ENCODE measurements at regions not wholly inside any gene's neighbourhood (a gene's known extent, or its start where the extent isn't known, plus 50 kb on each side); places are given as distances from the start of the nearest gene placed in this dataset.

DNA sequence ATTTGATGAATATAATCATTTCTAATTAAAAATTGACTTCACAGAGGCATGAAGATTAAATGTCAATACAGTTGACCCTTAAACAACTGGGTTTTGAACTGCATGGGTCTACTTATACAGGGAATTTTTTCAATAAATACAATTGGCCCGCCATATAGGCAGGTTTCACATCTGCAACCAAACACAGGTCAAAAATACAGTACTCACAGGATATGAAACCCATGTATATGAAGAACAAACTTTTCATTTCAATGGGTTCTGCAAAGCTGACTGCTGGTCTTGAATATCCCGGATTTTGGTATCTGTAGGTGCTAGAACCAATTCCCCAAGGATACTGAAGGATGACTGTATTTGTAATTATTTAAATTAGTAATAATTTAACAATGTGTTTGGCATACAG, 555.6 kb downstream of the EPHA4 start:
- H3K27ac ChIP-seq = no peak overlapping the region
- no peaks in the 10 kb centered on the region for H3K36me3 ChIP-seq
- no peaks in the 10 kb centered on the region for H3K9me3 ChIP-seq
- WGBS, 3 donors = 64 to 99% (median 70%) methylated on average over 2 of the region's 2 CpGs
- no peak overlapping the region for H3K4me3 ChIP-seq
- H3K27me3 ChIP-seq = no peaks in the 10 kb centered on the region
- no peak for DNase-seq
- intact Hi-C loops (cut with DNase I) = no loop called here
- TF ChIP-seq, protein P1, sequence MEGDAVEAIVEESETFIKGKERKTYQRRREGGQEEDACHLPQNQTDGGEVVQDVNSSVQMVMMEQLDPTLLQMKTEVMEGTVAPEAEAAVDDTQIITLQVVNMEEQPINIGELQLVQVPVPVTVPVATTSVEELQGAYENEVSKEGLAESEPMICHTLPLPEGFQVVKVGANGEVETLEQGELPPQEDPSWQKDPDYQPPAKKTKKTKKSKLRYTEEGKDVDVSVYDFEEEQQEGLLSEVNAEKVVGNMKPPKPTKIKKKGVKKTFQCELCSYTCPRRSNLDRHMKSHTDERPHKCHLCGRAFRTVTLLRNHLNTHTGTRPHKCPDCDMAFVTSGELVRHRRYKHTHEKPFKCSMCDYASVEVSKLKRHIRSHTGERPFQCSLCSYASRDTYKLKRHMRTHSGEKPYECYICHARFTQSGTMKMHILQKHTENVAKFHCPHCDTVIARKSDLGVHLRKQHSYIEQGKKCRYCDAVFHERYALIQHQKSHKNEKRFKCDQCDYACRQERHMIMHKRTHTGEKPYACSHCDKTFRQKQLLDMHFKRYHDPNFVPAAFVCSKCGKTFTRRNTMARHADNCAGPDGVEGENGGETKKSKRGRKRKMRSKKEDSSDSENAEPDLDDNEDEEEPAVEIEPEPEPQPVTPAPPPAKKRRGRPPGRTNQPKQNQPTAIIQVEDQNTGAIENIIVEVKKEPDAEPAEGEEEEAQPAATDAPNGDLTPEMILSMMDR (IDR thresholded peaks at IDR 0.05) = no peak
- no peak for TF ChIP-seq POLR2A (IDR thresholded peaks at IDR 0.05)
- TF ChIP-seq EP300 (IDR thresholded peaks at IDR 0.05) = no peak
- no peaks in the 10 kb centered on the region for H3K4me1 ChIP-seq (ENCODE audit: insufficient read depth)

DNA sequence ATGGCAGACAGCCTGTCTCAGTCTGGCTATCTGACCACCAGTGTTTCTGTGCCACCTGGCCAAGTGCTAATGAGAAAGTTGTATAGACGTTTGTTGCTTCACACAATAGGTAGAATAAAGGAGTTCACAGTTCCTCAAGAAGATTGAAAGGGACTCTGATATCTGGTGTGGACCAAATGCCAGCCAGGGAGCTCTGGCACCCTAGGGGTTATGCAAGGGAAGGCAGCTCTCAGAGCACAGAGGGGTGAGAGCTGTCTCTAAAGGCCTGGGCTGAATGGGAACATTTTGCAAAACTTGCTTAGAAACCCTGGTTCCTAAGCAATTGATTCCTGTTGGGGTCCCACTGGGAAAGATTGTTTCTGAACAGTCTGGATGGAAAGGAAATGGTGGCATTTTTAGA, 553.8 kb downstream of the EPHA4 start:
- H3K27ac ChIP-seq = no peak overlapping the region
- no peak for DNase-seq
- no peak overlapping the region for H3K4me3 ChIP-seq
- H3K27me3 ChIP-seq = no peaks in the 10 kb centered on the region
- H3K36me3 ChIP-seq = no peaks in the 10 kb centered on the region
- TF ChIP-seq EP300 (IDR thresholded peaks at IDR 0.05) (no peak), POLR2A (IDR thresholded peaks at IDR 0.05) (no peak)
- TF ChIP-seq, protein P1 (IDR thresholded peaks at IDR 0.05) = no peak
- H3K9me3 ChIP-seq = no peaks in the 10 kb centered on the region
- intact Hi-C loops (cut with DNase I) = no loop called here
- 76 to 90% (median 77%) methylated on average over 1 of the region's 1 CpG for WGBS, 3 donors
- no peaks in the 10 kb centered on the region for H3K4me1 ChIP-seq (ENCODE audit: insufficient read depth)

DNA sequence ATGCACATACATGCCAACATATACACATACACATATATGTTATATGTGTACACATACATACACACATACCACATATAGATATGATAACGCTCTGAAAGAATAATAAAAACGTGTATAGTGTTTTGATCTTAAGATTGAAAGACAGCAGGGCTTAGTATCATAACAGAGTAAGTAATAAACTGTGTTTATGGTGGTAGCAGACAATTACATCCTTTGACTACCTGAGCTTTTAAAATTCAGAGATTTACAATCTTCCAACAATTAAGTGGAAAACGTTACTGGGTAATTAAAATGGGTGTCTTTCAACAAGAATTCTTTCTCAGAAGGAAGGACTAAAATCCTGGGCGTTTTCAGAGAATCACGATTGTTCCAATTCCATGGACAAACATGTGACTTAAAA, 552.4 kb downstream of the EPHA4 start:
- intact Hi-C loops (cut with DNase I) = no loop called here
- Histone ChIP-seq H3K4me3 (no peak overlapping the region), H3K9me3 (no peaks in the 10 kb centered on the region), H3K36me3 (no peaks in the 10 kb centered on the region), H3K27ac (no peak overlapping the region), H3K4me1 (ENCODE audit: insufficient read depth) (no peaks in the 10 kb centered on the region), H3K27me3 (no peaks in the 10 kb centered on the region)
- WGBS, 3 donors = 69 to 84% (median 81%) methylated on average over 5 of the region's 5 CpGs
- TF ChIP-seq, protein P1 (IDR thresholded peaks at IDR 0.05) = no peak
- no peak for TF ChIP-seq EP300 (IDR thresholded peaks at IDR 0.05)
- TF ChIP-seq POLR2A (IDR thresholded peaks at IDR 0.05) = no peak
- DNase-seq = no peak

DNA sequence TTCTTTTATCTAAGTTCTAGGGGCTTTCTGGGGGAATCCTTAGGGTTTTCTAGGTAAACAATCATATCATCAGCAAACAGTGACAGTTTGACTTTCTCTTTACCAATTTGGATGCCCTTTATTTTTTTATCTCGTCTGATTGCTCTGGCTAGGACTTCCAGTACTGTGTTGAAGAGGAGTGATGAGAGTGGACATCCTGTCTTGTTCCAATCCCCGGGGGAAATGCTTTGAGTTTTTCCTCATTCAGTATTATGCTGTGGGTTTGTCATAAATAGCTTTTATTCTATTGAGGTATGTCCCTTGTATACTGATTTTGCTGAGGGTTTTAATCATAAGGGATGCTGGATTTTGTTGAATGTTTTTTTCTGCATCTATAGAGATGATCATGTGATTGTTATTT, 549.5 kb downstream of the EPHA4 start:
- 68 to 75% (median 75%) methylated on average over 2 of the region's 2 CpGs for WGBS, 3 donors
- no peak overlapping the region for H3K4me3 ChIP-seq
- no peaks in the 10 kb centered on the region for H3K4me1 ChIP-seq (ENCODE audit: insufficient read depth)
- TF ChIP-seq POLR2A (IDR thresholded peaks at IDR 0.05) (no peak), EP300 (IDR thresholded peaks at IDR 0.05) (no peak)
- TF ChIP-seq, protein P1 (IDR thresholded peaks at IDR 0.05) = no peak
- intact Hi-C loops (cut with DNase I) = no loop called here
- DNase-seq = no peak
- H3K27ac ChIP-seq = no peak overlapping the region
- no peaks in the 10 kb centered on the region for H3K9me3 ChIP-seq
- H3K27me3 ChIP-seq = no peaks in the 10 kb centered on the region
- no peaks in the 10 kb centered on the region for H3K36me3 ChIP-seq

DNA sequence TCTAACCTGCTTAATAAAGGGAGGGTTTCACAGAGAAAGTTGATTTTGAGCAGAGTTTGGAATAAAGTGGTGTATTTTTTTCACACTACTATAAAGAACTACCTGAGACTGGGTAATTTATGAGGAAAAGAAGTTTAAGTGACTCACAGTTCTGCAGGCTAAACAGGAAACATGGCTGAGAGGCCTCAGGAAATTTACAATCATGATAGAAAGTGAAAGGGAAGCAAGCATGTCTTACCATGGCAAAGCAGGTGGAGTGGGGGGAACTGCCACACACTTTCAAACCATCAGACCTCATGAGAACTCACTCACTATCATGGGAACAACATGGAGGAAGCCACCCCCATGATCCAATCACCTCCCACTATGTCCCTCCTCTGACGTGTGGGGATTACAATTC, 546.7 kb downstream of the EPHA4 start:
- no peaks in the 10 kb centered on the region for H3K36me3 ChIP-seq
- TF ChIP-seq EP300 (IDR thresholded peaks at IDR 0.05) (no peak), POLR2A (IDR thresholded peaks at IDR 0.05) (no peak)
- TF ChIP-seq, protein P1 (IDR thresholded peaks at IDR 0.05) = no peak
- no peaks in the 10 kb centered on the region for H3K4me1 ChIP-seq (ENCODE audit: insufficient read depth)
- no peaks in the 10 kb centered on the region for H3K9me3 ChIP-seq
- whole genome bisulfite sequencing, 3 donors = 56 to 68% (median 62%) methylated on average over 1 of the region's 1 CpG
- no peak for DNase-seq
- intact Hi-C loops (cut with DNase I) = no loop called here
- no peak overlapping the region for H3K27ac ChIP-seq
- no peak overlapping the region for H3K4me3 ChIP-seq
- no peaks in the 10 kb centered on the region for H3K27me3 ChIP-seq
